Adrenal gland (tissue), 5 donors: ENCODE measurements at regions not wholly inside any gene's neighbourhood (a gene's known extent, or its start where the extent isn't known, plus 50 kb on each side); places are given as distances from the start of the nearest gene placed in this dataset.

ENCODE experiments used
- CTCF ChIP-seq, 6 experiments: fragments of 450-650 bp in 4 of 6; fragments of 200-600 bp in 2 of 6; sonication (generic) in 1 of 6; IDR thresholded peaks; 1 replicate in 5 of 6; 2 replicates in 1 of 6; pipeline versions ENCODE4 v1.5.1 to v1.8.0; 2016 to 2021; ENCODE audit warnings: antibody characterized with exemption in 6 of 6, mild to moderate bottlenecking in 2 of 6, moderate library complexity in 1 of 6
- POLR2A ChIP-seq, 2 donors: fragments of 450-650 bp; IDR thresholded peaks; one replicate each; pipeline ENCODE4 v1.6.1; 2017; ENCODE audit warnings: antibody characterized with exemption in 2 of 2, mild to moderate bottlenecking in 2 of 2, moderate library complexity in 1 of 2
- donor health status: DM: no; HTN: no; CAD: no.

- TF ChIP-seq CTCF (IDR thresholded peaks at IDR 0.05): no peak
- no peak for TF ChIP-seq POLR2A (IDR thresholded peaks at IDR 0.05)
Observed at GRCh38 chr11:76267556-76267955, 61.3 kb upstream of the WNT11 start.
